Activated CD4-positive, CD25-positive, alpha-beta regulatory T cell (primary cell): ENCODE measurements at regions not wholly inside any gene's neighbourhood (a gene's known extent, or its start where the extent isn't known, plus 50 kb on each side); places are given as distances from the start of the nearest gene placed in this dataset.

Source experiments
- DNase-seq, 4 experiments: peaks; one replicate each; lab custom pipeline; 2025; lab: John Stamatoyannopoulos, UW

DNA sequence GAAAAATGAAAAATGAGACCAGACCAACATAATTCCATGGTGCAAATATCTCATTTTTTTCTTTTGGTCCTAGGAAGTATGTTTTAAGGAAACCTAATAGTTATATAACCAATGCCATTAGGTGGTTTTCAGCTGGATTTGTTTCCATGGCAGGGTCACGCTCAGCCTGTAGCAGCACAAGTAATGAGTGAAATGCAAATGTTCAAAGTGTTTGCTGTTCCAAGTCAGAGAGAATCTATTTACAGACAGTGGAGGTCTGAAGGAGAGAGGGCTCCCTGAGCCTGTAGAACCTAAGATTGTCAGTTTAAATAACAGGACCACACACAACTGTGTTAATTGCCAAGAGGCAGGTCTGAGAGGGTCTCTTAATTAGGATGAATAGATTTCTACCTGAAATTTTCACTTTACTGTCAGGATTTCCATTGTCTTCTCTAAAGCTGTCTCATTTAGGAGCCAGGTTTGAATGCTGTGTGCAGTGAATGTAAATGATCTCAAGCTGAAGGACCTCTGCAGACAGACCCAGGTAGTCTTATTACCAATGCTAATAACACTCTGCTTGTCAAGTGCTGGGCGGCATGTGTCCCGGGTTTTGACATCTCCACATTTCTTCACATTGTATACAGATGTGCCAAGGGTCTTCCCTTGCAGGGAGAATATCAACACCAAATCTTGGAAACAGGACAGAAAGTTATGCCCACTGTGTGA lies 317.3 kb upstream of the NECTIN3 start:
- no peak for DNase-seq

DNA sequence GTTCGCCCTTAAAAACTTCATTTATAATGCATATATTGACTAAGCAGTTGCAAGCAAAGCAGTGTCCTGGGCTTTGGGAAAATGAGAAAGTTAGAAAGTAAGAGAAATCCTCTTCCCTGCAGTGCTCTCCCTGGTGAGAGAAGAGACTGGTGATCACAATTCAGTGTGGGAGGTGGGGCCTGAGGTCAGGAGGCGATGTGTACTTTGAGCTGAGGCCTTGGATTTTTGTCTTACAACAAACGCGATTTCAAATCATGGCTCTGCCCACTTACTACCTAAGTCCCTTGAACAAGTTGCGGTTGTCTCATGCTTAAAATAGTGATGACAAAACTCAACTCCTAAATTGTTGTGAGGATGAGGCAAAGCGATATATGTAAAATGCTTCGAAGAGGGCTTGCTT lies 316.3 kb upstream of the NECTIN3 start:
- DNase-seq = no peak

DNA sequence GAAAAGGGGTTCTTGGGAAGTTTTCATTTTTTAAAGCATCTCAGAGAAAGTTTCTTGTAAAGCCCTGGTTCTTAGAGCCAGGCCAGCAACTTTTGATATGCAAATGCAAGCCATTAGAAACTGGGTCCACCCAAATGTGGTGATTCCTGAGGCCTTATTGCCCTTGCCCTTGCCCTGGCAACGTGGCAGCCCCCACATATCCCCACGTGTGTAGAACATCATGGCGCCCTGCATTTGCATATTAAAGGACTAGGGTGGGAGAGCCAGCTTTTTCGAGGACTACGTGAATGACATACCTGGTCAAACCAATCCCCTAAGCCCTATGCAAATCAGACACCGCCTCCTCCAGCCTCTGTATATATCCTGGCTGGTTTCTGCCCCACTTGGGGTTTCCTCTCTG lies 314.9 kb upstream of the NECTIN3 start:
- DNase-seq = no peak

DNA sequence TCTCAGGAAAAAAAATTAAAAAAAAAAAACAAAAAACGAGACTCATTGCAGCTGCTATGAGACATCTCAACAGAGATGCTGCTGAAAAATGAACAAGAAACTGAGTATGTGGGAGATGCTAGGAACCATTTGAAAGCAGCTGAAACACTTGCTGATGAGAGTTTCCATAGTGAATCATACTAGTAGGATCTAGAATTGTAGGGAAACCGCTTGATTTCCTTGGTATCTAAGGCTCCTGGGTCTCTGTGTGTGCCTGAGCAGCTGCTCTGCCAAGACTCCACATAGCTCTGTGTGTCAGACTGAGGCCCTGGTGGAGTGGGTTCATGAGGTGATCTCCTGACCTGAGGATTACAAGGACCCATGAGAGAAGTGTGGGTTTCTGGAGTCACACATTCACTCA lies 313.4 kb upstream of the NECTIN3 start:
- DNase-seq = no peak

GRCh38 chr3:110767156-110767555 lies 304.5 kb upstream of the NECTIN3 start:
- no peak for DNase-seq

GRCh38 chr3:110767838-110768237 lies 303.8 kb upstream of the NECTIN3 start:
- DNase-seq = no peak

- no peak for DNase-seq
These were observed 298.1 kb upstream of the NECTIN3 start for GRCh38 chr3:110773413-110773954.

- DNase-seq = no peak
These were observed 296.9 kb upstream of the NECTIN3 start for GRCh38 chr3:110774496-110775265.

GRCh38 chr3:110779581-110779980 lies 292.0 kb upstream of the NECTIN3 start:
- no peak for DNase-seq

GRCh38 chr3:110783541-110783940 lies 288.1 kb upstream of the NECTIN3 start:
- DNase-seq = no peak

DNA sequence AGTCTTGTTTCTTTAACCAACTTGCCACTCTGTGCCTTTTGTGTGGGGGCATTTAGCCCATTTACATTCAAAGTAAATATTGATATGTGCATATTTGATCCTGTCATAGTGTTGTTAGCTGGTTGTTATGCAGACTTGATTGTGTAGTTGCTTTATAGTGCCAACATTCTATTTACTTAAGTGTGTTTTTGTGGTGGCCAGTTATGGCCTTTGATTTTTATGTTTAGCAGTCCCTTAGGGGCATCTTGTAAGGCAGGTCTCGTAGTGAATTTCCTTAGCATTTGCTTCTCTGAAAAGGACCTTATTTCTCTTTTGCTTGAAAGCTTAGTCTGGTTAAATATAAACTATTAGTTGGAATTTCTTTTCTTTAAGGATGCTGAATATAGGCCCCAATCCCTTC lies 282.8 kb upstream of the NECTIN3 start:
- DNase-seq = no peak

- DNase-seq = no peak
These were observed 282.3 kb upstream of the NECTIN3 start for GRCh38 chr3:110789315-110789714.

DNA sequence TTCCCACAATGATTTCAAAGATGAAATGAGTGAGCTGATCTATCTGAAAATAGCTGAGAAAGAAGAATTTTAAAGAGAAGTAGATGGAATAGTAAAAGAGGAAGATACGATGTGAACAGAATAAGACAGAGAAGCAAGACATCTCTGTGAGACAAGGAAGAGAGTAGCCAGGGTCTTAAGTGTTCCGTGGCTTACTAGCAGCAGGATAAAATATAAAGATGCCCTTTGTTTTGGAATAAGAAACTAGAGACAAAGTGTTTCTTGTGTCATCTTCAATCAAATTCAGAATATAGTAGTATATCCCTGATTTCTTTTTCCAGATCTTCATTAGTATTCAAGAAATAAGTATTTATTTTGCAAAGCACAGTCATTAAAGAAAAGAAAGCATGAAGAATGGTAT lies 281.0 kb upstream of the NECTIN3 start:
- no peak for DNase-seq

- no peak for DNase-seq
These were observed 279.5 kb upstream of the NECTIN3 start for GRCh38 chr3:110791995-110792686.

DNA sequence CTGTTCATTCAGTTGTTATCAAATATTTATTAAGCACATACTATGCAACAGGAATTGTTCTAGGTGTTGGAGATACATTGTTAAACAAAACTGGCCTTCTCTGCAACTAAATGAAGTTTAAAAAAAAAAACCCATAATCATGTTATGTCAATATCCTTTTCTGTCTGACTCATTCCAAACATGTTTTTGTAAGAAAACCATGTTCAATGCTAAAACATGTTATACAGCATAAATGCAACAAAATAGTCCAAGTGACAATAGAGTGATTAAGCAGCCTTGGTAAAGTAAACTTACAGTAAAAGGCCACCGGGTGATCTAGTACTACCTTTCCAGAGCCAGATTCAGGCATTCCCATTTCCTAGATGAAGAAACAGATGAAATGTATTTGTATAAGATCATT lies 278.0 kb upstream of the NECTIN3 start:
- no peak for DNase-seq

DNA sequence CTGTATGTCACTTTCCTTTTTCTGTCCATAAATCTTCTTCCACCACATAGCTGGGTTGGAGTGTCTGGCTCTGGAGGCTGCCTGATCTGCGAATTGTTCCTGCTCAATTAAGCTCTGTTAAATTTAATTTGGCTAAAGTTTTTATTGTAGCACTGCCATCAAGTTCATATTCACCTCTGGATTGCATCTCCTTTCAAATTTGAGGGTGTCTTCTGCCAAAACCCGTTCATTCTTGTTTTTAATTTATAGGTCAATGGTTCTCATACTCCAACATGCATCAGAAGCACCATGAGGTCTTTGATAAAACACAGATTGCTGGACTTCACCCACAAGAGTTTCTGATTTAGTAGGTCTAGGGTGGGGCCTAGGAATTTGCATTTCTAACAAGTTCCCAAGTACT lies 276.5 kb upstream of the NECTIN3 start:
- no peak for DNase-seq

DNA sequence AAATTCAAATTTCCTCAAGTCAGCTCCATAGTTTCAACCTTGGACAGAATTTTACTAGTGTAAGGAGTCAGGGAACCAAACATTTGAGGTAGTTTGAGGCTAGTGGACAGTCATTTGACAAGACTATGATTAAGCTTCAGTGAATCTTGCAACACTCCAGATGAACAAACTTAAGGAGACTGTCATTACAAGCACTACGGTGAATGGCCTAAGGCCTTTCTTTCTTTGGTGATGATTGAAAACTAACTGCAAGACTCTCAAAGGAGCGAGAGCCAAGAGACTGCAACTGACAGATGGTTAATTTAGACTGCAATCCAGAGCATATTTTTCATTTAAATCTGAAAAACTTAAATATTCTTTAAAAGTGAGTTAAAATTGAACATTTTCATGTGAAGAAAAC lies 272.3 kb upstream of the NECTIN3 start:
- DNase-seq = no peak

- no peak for DNase-seq
These were observed 266.8 kb upstream of the NECTIN3 start for GRCh38 chr3:110804856-110805255.

DNA sequence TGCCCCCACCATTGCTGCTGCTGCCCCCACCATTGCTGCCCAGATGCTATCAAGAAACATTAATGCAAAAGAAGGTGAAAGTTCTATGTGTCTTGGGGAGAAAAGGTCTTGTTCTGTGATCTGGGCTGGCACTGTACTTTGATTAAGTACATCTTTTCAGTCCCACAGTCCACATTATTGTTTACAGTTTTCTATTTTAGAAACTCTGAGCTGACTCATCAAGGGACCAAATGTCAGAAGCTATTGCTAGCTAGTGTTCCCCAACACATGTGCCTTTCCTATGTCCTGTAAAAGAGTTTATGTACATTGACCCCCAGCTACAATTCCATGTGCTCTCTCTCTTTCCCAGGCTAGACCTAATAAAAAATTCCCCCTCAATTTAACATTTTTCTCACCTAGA lies 264.7 kb upstream of the NECTIN3 start:
- no peak for DNase-seq

DNA sequence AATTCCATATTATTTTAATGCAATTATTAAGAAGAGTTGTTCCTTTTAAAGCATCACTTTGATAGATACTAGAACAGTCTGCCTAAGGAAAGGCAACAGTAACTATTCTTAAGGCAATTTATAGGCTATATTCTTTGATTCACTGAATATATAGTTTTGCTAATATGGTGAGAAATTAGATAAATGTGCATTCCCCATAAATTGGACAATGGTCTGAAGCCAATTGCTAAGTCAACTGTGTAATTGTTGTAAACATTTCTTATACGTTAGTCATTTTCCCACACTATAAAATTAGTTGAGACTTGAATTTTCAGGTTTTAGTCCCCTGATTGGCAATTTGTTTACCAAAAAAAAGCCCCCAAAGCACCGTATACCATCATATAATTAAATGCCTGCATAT lies 263.0 kb upstream of the NECTIN3 start:
- no peak for DNase-seq

DNA sequence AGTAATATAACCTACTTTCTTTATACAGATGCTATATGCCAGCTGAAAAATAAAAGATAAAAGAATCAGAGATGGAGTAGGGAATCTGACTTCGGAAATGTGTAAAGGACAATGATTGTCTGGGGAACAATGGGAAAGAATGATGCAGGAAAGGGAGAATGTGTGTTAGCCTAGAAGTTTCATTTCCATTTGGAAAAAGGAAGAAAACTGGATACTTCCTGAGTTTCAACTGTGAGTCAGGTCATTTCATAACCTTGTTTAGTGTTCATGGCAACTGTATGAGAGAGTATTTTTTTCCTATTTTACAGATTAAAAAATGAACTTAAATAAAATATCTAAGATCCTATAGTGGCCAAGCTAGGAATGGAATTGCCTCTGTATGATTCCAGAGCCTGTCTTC lies 261.3 kb upstream of the NECTIN3 start:
- no peak for DNase-seq

- DNase-seq = no peak
These were observed 260.6 kb upstream of the NECTIN3 start for GRCh38 chr3:110811050-110811449.

GRCh38 chr3:110813541-110813940 lies 258.1 kb upstream of the NECTIN3 start:
- no peak for DNase-seq
